Mucosa of descending colon (tissue), 3 donors: ENCODE measurements at regions not wholly inside any gene's neighbourhood (a gene's known extent, or its start where the extent isn't known, plus 50 kb on each side); places are given as distances from the start of the nearest gene placed in this dataset.
A peak's percentile ranks its signal among the peaks of the same experiment; 100 is the strongest.

ENCODE experiments used
- ATAC-seq: fragments of 200-7000 bp; cut with Tn5 transposase; one replicate; pipeline ENCODE4 v1.9.1; 2020; ENCODE audit warnings: mild to moderate bottlenecking, moderate library complexity
- DNase-seq, 3 donors: peaks; one replicate each; pipeline ENCODE4 v3.0.0-alpha.2; 2020
- H3K36me3 ChIP-seq: fragments of 200-600 bp; one replicate; pipeline ENCODE4 v1.8.0; 2021; ENCODE audit warnings: low read depth, mild to moderate bottlenecking
- H3K4me1 ChIP-seq: fragments of 200-600 bp; one replicate; pipeline ENCODE4 v1.8.0; 2021; ENCODE audit warnings: low read depth, mild to moderate bottlenecking
- H3K4me3 ChIP-seq: fragments of 200-600 bp; one replicate; pipeline ENCODE4 v1.8.0; 2021; ENCODE audit warnings: mild to moderate bottlenecking
- H3K9me3 ChIP-seq: fragments of 200-600 bp; one replicate; pipeline ENCODE4 v1.8.0; 2021; ENCODE audit warnings: mild to moderate bottlenecking
- CTCF ChIP-seq: fragments of 200-600 bp; IDR thresholded peaks from one replicate; pipeline ENCODE4 v1.8.0; 2022; ENCODE audit warnings: antibody characterized with exemption, mild to moderate bottlenecking
- intact Hi-C, 2 donors: fragments of 100-400 bp; cut with DNase I in 1 of 2; cut with micrococcal nuclease in 1 of 2; formaldehyde crosslinking; loops; one replicate each; pipeline versions ENCODE4 v1.11.0 to v1.11.1; 2022; cut with DNase I, micrococcal nuclease
- donor health status: DM: no; HTN: no; CAD: no; lungs with moderate emphysema.
- donor health status: DM: no; HTN: no; CAD: no.
- donor health status: DM: no; HTN: yes; CAD: no.

DNA sequence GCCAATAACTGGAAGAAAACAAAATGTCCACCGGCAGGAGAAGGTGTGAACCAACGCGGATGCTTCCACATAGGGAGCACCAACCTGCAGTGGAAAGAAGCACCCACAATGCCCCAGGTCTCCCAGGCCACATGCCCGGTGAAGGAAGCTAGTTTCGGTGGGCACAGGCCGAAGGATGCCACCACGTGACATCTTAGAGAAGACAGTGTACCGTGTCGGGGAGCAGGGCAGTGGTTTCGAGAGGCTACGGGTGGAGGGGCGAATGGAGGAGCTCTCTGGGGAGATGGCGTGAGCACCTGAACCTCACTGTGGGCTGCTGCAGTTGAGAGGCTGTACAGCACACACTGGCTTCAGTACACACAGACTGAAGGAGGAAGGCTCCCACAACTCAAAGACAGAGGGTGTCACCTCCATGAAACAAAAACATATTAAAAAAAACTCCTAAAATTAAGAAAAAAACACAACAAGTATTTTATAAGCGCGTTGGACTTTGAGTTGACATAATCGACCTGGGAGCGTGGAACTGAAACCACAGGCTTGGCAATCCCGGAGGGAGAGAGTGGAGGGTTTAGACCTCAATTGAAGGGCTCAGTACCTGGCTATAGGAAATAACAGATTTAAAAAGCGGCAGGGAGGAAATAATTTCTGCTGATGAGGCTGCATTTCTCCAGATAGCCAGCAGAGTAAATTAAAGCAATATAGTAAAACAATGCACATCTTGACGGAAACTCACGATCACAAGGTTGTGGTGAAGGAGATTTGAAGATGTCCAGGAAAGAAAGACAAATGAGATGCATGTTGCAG, 160.1 kb downstream of the RTP5 start:
- ATAC-seq = no peak
- no peaks in the 10 kb centered on the region for H3K9me3 ChIP-seq
- H3K4me1 ChIP-seq = no peaks in the 10 kb centered on the region
- H3K4me3 ChIP-seq = no peak overlapping the region
- DNase-seq = no peak
- TF ChIP-seq CTCF = no peak
- intact Hi-C loops = no loop called here
- H3K36me3 ChIP-seq = no peaks in the 10 kb centered on the region

DNA sequence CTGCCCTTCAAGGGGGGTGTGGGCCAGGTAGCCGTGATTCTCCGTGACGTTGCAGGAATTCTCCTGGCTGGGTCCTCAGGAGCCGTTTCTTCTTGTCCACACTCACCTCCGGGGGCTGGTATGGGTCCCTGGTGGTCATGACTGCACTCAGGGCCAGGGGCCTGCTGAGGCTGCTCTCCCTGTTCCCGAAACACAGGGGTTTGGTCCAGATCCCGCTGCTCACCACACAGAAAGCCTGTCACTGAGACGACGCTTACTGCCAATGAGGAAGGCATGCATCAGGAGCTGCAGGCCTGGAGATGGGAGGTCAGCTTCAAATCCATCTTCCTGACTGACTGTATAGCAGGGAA, 160.7 kb downstream of the RTP5 start:
- Histone ChIP-seq H3K36me3 (no peaks in the 10 kb centered on the region), H3K4me1 (no peaks in the 10 kb centered on the region), H3K4me3 (no peak overlapping the region), H3K9me3 (no peaks in the 10 kb centered on the region)
- DNase-seq (no peak), ATAC-seq (no peak)
- no peak for TF ChIP-seq CTCF
- intact Hi-C loops = no loop called here

DNA sequence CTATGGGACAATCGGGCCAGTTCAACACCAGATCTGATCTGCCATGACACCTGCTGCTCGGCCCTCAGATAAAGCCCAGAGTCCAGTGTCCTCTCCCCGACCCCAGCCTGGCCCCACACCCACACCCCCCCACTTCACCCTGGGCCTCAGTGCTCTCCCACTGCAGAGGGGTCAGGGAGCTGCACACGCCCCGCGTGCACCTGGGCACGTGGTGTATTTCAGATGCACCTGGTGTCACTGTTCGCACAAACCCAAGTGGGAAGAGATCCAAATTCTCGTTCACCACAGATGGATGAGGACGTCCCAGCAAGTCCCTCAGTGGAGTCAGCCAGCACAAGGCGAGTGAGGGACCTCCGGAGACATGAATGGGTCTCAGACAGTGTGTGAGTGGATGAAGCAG, 161.3 kb downstream of the RTP5 start:
- DNase-seq = no peak
- intact Hi-C loops = no loop called here
- no peak for TF ChIP-seq CTCF

GRCh38 chr2:242031481-242032019, 162.0 kb downstream of the RTP5 start:
- DNase-seq (peak in 2 of 3 donors; percentile 7 to 48), ATAC-seq (peak; percentile 64)
- Histone ChIP-seq H3K4me3 (no peak overlapping the region), H3K9me3 (no peaks in the 10 kb centered on the region), H3K4me1 (no peaks in the 10 kb centered on the region), H3K36me3 (no peaks in the 10 kb centered on the region)
- TF ChIP-seq CTCF = no peak
- intact Hi-C loops = no loop called here

More for the DNA sequence above, 161.3 kb downstream of the RTP5 start:
- Histone ChIP-seq H3K9me3 (no peaks in the 10 kb centered on the region), H3K4me3 (no peak overlapping the region), H3K36me3 (no peaks in the 10 kb centered on the region), H3K4me1 (no peaks in the 10 kb centered on the region)
- no peak for ATAC-seq

DNA sequence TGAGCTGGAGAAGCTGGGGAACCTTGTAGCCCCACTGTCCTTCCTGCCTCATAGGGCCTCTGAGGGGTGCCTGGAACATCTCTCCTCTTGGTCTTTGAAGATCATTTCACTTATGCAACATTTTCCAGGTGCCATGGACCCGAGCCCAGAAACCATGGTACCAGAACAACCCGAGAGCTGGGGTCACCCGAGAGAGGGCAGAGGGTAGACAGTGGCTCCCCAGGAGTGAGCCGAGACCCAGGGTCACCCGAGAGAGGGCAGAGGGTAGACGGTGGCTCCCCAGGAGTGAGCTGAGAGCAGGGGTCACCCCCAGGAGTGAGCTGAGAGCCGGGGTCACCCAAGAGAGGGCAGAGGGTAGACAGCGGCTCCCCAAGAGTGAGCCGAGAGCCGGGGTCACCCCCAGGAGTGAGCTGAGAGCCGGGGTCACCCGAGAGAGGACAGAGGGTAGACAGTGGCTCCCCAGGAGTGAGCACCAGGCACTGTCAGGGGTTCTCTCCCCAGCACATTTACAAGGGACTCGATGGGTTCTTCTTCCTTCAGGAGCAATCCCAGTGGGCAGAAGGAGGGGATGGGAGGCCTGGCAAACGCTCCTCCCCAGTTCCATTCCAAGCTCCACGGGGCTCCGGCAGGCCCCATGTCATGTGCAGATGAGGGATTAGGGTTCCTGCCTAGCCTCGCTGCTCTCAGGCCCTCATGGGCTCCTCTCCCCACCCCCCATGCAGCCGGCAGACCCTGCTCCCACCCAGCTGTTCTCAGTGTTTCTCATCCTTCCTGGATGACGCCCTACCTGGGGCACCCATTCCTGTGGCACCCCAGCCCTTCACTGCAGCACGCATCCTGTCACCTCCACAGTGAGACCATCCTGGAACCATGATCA, 163.5 kb downstream of the RTP5 start:
- ATAC-seq (no peak), DNase-seq (no peak)
- TF ChIP-seq CTCF = no peak
- Histone ChIP-seq H3K4me1 (no peaks in the 10 kb centered on the region), H3K9me3 (no peaks in the 10 kb centered on the region), H3K36me3 (no peaks in the 10 kb centered on the region), H3K4me3 (no peak overlapping the region)
- intact Hi-C loops = no loop called here
